Epithelial cell of prostate (primary cell): ENCODE measurements at regions not wholly inside any gene's neighbourhood (a gene's known extent, or its start where the extent isn't known, plus 50 kb on each side); places are given as distances from the start of the nearest gene placed in this dataset.
A peak's percentile ranks its signal among the peaks of the same experiment; 100 is the strongest.
"Not testable (repeated sequence)": the region's sequence is repeated elsewhere in the genome, so short reads cannot be mapped to it uniquely, and the experiment has no call there.

Source experiments
- DNase-seq: peaks from one replicate; pipeline ENCODE4 v3.0.0-alpha.2; 2011; ENCODE audit warnings: low read depth, low spot score
- H3K27ac ChIP-seq: fragments of 450-650 bp; 2 replicates; pipeline ENCODE4 v1.5.1; 2017; ENCODE audit warnings: mild to moderate bottlenecking

DNA sequence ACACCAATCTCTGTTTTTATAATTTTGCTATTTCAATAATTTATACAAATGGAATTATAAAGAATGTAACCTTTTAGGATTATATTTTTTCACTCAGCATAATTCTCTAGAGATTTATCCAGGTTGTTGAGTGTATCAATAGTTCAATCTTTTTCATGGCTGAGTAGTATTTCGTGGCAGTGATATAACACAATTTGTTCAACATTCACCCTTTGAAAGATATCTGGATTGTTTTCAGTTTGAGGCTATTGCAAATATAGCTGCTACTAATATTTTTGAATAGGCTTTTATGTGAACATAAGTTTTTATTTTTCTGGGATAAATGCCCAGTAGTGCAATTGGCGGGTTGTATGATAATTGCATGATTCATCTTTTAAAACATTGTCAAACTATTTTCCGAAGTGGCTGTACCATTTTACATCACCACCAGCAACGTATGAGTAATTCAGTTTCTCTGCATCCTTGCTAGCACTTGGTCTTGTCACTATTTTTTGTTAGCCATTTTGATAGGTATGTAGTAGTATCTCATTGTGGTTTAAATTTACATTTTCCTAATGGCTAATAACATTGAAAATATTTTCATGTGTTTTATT, 55.6 kb upstream of the ABCD3 start:
- DNase-seq: no peak
- no peak overlapping the region for H3K27ac ChIP-seq

DNA sequence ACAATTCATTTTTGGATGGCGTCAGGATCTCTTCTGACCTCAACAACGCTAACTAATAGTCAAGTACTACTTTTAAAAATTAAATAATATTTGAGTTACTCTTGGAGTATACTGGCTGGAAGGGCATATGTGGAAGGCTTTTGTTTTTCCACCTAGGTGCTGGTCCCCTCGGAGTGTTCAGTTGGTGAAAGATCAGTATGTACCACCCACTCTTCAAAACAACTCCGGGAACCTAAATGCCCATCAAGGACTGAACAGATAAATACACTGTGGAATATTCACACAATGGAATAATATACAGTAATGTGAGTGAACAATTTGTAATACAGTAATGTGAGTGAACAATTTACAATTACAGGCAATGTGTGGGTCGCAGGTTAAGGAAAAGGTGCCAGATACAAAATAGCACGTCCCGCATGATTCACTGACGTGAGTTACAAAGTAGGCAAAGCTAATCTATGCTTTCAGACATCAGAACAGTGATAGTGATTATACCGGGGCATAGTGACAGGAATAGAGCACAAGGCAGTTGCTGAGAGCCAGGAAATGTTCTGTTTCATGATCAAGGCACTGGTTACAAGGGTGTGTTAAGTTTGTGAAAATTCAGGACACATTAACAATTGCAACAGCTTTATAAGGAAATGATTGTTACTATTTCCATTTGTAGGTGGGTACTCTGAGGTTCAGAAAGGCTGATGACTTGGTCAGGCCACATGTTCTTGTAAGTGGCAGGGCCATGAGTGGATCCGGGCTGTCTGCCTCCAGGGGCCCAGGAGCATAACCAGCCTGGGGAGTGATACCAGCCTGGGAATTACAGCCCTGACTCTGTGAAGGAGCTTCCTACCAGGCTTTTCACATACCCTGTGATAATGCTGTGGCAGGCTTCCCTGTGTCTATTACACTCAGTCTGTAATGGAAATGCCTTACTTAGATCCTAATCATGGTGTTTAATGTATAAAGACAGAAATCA, 59.3 kb upstream of the ABCD3 start:
- no peak for DNase-seq
- no peak overlapping the region for H3K27ac ChIP-seq

DNA sequence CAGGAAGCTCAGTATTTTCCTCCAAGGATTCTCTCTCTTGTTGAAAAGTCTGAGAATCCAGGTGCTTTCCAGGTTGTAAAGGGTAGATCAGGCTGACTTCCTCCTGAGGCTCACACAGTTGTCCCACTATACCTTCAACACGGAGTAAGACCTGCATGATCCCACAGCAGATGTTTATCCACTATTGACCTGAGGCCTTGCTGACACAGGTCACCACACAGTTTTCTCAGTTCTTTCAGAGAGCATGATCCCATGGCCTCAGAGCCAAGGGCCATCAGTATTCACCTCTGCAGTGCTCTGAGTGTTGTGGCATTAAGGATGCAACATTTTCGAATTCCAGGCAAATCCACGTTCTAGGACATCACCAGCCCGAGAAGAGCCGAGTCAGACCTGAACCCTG, 60.5 kb upstream of the ABCD3 start:
- DNase-seq: no peak
- H3K27ac ChIP-seq: no peak overlapping the region

DNA sequence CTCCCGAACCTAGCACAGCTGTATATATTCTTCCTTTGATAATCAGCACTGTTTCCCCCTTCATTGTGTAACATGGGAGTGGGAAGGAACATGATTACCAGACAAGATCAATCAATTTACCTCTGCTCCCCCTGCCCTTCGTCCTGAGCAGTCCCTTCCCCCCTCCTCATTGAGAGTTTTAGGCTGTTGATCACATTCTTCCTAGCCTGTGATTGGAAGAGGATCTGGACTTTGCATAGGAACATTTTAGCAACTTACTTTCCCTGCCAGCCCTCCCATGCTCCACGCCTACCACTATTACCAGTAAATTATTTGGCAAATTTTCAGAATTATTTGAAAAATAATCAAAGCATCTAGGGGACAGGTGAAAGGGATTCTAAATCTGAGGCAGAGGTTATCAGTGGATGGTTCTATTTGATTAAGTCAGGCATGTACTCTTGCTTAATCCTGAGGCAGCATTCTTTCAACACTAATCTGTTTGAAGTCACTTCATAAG, 62.7 kb upstream of the ABCD3 start:
- H3K27ac ChIP-seq: no peak overlapping the region
- DNase-seq: no peak

DNA sequence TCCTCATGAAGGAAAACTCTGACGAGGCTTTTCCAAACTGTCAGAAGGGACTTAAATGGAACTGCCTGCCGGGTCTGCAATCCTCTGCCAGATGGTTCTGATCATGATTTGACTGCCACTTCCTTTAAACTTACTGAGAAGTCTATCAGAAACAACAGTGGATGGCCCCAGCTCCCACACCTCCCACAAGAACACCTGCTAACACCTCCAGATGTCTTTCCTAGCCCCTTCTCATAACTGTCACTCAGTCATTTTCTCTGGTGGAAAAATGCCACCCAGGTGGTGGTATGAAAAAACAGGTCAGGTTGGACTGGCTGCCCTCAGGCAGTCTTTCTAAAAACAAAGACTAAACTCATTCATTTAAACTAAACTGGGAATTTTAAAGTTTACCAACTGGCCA, 66.7 kb upstream of the ABCD3 start:
- no peak for DNase-seq
- H3K27ac ChIP-seq: no peak overlapping the region

DNA sequence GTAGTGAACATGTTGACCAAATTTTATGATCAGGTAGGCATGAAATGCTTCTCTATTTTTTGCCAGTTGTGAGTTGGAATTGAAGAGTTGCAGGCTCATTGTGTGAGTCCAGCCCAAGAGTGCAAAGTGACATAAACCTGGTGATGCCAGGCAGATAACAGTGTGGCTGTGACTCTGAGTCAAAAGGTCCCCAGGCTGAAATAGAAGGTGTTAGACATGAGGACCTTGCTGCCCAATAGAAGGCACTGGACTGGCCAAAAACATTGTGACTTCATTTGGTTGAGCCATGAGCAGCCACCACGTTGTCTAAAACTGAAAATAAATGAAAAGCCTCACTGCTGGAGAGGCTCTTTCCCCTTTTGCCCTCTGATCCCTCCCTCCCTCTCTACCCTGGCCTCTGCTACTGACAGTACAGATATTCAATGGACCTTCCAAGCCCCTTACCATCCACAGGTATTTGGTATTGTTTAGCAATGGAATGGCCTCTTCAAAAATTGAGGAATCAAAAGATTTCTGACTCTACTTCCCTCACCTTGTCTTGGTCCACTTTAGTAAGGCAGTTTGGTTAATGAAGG, 67.8 kb upstream of the ABCD3 start:
- DNase-seq: no peak
- H3K27ac ChIP-seq: no peak overlapping the region

DNA sequence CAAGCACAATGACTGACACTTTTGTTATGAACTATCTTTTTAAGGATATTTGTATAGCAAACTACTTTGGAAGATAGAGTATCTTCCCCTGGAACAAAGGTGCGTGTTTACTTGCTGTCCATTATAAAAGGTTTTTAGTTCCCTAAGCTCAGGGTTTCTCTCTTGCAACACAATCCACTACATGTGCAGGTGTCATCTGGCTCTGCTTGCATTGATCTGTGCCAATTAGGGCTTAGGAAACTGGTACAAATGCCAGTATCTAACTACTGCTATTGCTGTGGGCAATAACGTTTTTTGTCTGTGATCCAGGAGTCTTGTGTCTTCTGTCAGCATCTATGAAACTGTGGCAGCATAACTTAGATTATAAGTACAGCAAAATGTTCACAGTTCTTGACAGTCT, 68.3 kb upstream of the ABCD3 start:
- H3K27ac ChIP-seq: no peak overlapping the region
- no peak for DNase-seq

DNA sequence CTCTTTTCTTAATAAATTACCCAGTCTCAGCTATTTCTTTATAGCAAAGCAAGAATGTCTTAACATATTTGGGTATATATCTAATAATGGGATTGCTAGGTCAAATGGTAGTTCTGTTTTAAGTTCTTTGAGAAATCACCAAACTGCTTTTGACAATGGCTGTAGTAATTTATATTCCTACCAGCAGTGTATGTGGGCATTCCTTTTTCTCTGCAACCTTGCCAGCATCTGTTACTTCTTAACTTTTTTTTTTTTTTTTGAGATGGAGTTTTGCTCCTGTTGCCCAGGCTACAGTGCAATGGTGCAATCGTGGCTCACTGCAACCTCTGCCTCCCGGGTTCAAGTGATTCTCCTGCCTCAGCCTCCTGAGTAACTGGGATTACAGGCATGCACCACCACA, 69.8 kb upstream of the ABCD3 start:
- not testable (repeated sequence) for DNase-seq, H3K27ac ChIP-seq

DNA sequence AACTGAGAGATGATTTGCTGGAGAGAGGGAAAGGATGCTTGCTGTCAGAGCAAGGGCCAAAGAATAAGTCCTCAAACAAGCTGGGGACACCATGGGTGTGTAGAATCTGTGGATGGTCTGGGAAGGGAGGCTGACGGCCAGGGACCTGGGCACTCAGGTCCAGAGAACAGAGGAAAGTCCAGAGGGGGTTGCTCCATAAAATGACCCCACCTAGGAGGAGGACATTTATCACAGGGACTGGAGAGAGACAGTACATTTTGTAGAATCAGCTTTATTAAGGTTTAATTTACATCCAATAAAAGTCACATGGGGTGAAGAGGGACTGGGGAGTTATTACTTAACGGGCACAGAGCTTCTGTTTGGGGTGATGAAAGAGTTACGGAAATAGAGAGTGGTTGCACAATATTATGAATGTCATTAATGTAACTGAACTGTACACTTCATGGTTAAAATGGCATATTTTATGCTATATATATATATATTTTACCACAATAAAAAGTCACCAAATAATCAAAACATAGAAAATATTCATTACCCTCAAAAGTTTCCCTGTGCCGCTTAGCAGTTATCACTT, 73.0 kb upstream of the ABCD3 start:
- H3K27ac ChIP-seq: no peak overlapping the region
- DNase-seq: no peak

DNA sequence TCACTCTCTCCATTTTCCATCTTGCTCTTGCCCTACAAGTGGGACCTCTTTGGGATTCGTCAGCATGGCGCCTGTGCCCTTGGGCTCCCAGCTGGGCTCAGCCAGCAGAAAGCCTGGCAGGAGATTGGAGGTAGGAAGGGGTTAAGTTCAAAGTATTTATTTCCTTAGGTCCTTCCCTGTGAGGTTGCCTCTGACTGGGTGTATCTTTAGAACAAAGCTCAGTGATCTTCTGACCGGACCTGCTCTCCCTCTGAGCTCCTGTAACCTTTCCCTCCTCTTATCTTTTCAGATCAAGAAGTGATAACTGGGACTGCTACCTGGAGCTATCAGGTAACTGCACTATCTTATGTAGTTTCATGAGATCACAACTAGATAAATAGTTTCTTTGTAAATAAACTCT, 75.8 kb upstream of the ABCD3 start:
- H3K27ac ChIP-seq: no peak overlapping the region
- no peak for DNase-seq

DNA sequence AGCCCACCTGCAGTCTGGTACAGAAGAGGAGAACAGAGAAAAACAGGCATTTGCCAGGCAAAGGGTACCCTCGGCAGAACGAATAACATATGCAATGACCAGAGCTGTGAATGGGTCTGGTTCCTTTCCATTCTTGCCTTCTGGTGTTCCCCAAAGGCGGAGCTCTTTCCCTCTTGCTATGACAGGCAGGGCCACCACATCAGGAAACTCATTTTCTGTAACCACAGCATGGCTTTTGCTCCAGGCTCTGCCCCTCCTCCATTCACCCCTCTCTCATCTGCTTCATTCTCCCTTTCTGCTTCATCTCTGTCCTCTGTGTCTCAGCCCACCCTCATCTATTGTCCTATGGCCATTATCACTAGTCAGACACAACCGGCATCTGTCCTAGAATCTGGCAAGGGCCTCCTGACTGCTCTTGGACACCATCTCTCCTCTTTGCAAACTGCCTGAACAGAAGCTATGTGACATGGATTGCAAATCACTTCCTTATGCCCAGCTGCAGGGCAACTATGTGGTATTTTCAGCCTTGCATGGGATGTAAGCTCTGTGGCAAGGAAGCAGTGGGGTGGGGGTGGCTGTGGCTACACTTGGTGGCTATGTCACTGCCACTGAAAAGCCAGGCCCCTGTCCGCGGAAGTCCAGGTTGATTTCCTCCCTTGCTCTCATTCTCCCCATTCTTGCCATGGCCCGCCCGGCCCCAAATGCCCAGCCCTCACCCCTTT, 78.8 kb upstream of the ABCD3 start:
- no peak overlapping the region for H3K27ac ChIP-seq
- DNase-seq: no peak

DNA sequence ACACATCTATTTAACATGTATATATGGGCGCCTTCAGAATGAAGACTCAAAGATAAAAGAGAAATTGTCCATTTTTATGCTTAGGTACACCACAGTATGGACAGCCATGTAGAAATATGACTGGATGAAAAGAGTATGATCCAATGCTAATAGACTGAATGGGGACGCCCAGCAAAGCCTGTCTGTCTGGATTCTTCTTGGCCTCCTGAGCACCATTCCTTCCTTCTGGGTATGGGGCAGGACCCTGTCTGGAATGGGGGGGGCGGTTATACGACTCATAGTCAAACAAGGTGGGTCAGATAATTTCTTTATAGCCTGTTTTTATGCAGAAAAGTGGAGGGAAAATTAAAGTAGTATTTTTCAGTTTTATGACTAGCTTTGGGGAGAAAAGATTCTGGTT, 81.2 kb upstream of the ABCD3 start:
- H3K27ac ChIP-seq: no peak overlapping the region

DNA sequence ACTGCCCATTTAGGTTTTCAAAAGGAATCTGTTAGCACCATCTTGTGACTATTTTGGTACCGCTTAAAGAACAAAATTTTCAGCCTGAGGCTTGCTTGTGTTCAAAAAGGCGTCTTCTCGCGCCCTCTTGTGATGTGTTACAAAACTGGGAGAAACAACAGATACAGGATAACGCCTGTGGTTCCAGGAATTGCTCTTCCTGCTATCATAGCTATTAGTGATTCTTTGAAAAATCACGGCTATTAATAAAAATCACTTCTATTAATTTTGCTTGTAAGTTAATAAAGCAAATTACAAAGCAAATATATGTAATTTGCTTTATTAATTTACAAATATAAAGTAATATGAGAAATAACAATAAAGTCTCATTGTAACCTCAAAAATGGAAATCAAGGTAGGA, 82.2 kb upstream of the ABCD3 start:
- peak; percentile 68 for DNase-seq
- no peak overlapping the region for H3K27ac ChIP-seq

More for the DNA sequence above, 81.2 kb upstream of the ABCD3 start:
- DNase-seq: no peak

DNA sequence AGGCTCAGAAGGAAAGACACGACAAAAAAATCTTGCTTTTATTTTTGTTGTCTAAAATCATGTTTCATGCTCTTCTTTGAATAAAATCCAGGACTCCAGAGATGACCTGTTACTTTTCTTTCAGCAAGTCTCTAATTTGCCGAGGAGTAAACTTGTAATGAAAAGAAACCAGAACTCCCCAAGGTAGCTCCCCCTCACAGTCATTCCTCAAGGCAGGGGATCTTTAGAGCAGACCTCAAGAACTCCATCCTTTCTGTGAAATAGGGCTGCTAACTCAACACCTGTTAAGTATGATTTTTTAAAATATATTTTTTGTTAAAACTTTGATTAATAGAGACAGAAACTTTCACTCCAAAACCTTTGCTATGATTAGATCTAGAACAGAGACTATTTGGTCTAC, 82.7 kb upstream of the ABCD3 start:
- DNase-seq: no peak
- H3K27ac ChIP-seq: no peak overlapping the region

DNA sequence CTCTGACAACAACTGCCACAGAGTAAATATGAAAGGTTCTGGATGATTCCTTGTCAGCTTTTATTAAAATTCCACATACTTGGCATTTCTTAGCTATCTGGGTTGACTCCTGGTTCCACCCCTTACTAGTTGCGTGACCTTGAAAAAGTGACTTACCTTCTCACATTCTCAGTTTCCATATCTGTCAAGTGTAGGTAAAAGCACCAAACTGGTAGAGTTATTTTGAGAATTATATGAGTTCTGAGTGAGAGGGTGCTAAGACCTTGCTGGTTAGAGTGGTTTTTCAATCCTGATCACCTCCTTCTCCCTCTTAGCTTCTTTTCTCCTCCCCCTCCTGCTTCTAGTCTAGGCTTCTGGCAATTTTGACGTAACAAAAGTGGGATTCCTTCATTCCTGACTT, 83.4 kb upstream of the ABCD3 start:
- DNase-seq: no peak
- H3K27ac ChIP-seq: no peak overlapping the region

DNA sequence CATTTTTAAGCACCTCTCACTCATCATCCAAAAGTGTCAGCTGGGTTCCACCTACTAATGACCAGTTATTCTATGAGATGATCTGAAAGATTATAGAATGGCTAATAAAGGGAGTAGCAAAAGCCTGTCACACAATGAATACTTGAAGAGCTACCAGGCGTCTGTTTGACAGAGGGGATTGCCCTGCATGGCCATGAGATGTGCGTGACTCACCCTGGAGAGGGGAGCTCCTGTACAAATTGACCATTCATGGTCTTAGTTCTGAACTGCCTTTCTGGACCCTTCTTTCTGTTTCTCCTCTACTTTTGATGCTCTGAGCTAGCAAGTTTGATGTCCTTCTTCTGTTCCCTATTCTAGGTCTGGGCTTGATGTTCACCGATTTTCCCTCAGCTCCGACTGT, 85.2 kb upstream of the ABCD3 start:
- DNase-seq: no peak
- H3K27ac ChIP-seq: no peak overlapping the region

DNA sequence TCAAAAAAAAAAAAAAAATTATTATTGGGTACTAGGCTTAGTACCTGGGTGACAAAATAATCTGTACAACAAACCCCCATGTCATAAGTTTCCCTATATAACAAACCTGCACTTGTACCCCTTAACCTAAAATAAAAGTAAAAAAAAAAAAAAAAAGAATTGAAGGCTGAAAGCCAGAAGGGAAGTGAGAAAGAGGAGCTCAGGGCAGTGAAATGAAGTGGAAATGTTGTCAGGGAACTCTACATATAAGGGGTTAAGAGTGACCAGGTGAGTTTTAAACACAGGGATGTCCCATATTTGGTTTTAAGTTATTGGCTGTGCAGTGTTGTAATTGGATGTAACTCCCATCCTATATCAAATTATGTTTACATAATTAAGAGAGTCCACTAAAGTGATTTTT, 85.7 kb upstream of the ABCD3 start:
- no peak for DNase-seq
- no peak overlapping the region for H3K27ac ChIP-seq

DNA sequence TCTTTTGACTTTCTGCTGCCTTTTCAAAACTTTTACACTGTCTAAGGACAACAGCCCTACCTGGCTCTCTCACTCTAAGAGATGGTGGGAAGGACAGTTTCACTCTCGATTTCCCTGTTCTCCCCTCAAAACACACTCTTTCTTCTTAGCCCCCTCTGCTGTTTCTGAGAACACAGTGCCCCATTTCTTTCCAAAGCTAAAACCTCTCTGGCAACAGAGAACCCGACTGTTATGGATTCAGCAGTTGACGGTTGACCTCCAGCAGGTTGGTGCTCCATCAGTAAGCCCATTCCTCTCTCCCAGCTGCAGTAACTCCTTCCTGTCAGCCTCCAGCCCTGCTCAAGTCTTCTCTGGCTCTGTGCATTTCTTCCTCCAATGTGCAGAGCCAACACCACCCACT, 88.2 kb upstream of the ABCD3 start:
- DNase-seq: no peak
- H3K27ac ChIP-seq: no peak overlapping the region

DNA sequence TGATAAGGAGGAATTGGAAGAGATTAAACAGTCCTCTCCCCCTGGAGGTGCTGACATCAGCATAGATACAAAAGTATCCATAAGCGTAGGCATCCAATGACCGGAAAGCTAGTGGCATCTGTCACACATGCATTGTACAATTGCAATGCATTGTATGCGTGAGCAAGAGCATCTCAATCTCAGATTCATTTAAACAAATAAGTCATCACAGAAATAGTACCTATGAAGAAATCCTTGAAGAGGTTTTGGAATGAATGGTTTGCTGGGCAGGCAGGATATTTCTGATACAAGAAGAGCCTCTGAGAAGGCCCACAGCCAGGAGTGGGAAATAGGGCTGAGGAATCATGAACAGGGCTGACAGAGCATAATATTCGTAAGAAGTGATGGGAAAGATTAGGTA, 88.9 kb upstream of the ABCD3 start:
- DNase-seq: no peak
- H3K27ac ChIP-seq: no peak overlapping the region

DNA sequence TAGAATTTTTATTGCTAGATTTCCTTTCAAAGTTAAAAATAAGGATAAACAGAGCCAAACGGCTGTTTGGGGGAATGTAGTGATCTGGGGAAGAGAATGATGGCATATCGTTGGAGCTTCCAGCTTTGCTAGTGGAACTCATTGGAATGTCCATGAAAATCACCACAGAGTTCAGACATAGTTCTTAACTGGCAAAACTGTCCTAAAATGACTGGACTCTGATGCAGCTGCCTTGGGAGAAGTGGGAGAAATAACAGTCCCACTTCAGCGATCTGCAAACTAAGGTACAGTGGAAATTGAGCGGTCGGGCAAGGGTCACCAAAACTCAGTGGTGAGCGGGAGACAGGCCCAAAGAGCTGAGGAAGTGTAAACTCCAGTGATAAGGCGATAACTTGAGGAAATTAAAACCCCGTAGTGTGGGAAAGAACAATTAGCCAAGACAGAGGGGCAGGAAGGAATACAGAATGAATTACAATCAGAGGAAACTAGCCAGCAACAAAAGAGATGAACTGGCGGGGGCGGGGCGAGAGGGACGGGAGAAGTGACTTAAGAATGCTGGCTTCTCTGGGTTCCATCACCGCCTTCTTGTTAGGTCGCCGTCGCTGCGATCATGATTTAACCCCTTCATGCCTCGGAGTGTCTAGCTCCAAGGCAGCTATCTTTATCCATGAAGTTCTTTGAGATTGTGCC, 89.8 kb upstream of the ARHGAP29 start:
- H3K27ac ChIP-seq: peak overlapping the region; percentile 100
- no peak for DNase-seq
